CD14-positive monocyte (primary cell): ENCODE measurements at regions not wholly inside any gene's neighbourhood (a gene's known extent, or its start where the extent isn't known, plus 50 kb on each side); places are given as distances from the start of the nearest gene placed in this dataset.

Source experiments
- DNase-seq, 3 donors: peaks; one replicate each; pipeline ENCODE4 v3.0.0-alpha.2; 2011 to 2022
- H2AFZ ChIP-seq: 2 replicates; pipeline ENCODE4 v1.6.0; 2012; ENCODE audit warnings: mild to moderate bottlenecking, low read depth, low read length, inconsistent platforms; ENCODE audit not compliant: insufficient read depth, poor library complexity, severe bottlenecking
- H3K27ac ChIP-seq, 2 donors: 1 replicate in 1 of 2; 2 replicates in 1 of 2; pipeline ENCODE4 v1.5.1; 2012 to 2013; ENCODE audit warnings: low read length in 2 of 2, control low read depth in 1 of 2, inconsistent platforms in 1 of 2, low read depth in 1 of 2, mild to moderate bottlenecking in 1 of 2
- H3K27me3 ChIP-seq, 2 donors: one replicate each; pipeline versions ENCODE4 v1.6.0 to v1.6.1; 2011 to 2013; ENCODE audit warnings: low read length in 2 of 2; ENCODE audit not compliant: control insufficient read depth in 2 of 2, insufficient read depth in 2 of 2
- H3K36me3 ChIP-seq, 2 donors: replicated peaks in 1 of 2; 1 replicate in 1 of 2; 2 replicates in 1 of 2; pipeline versions ENCODE4 v1.5.1 to v1.6.1; 2012 to 2013; ENCODE audit warnings: low read length in 2 of 2, control low read depth in 1 of 2, inconsistent platforms in 1 of 2, mild to moderate bottlenecking in 1 of 2; ENCODE audit not compliant: insufficient read depth in 2 of 2, control insufficient read depth in 1 of 2
- H3K4me1 ChIP-seq, 2 donors: 1 replicate in 1 of 2; 2 replicates in 1 of 2; pipeline versions ENCODE4 v1.5.1 to v1.6.1; 2012 to 2013; ENCODE audit warnings: low read length in 2 of 2, control low read depth in 1 of 2, inconsistent platforms in 1 of 2, mild to moderate bottlenecking in 1 of 2, moderate library complexity in 1 of 2; ENCODE audit not compliant: insufficient read depth in 2 of 2, control insufficient read depth in 1 of 2
- H3K4me2 ChIP-seq: replicated peaks from 2 replicates; pipeline ENCODE3; 2012; ENCODE audit warnings: low read length, moderate library complexity, mild to moderate bottlenecking; ENCODE audit not compliant: poor library complexity, severe bottlenecking; ENCODE audit errors: extremely low read depth
- H3K4me3 ChIP-seq, 3 experiments: fragments of 200-600 bp in 1 of 3; sonication (generic) in 1 of 3; replicated peaks in 1 of 3; 1 replicate in 2 of 3; 2 replicates in 1 of 3; pipeline ENCODE4 v1.5.1; 2011 to 2013; ENCODE audit warnings: low read length in 3 of 3, mild to moderate bottlenecking in 3 of 3, control low read depth in 2 of 3, low read depth in 2 of 3, inconsistent platforms in 1 of 3, moderate library complexity in 1 of 3
- H3K79me2 ChIP-seq: 2 replicates; pipeline ENCODE4 v1.6.0; 2012; ENCODE audit warnings: mild to moderate bottlenecking, control low read depth, inconsistent platforms, low read length, moderate library complexity; ENCODE audit not compliant: insufficient read depth
- H3K9ac ChIP-seq: 2 replicates; pipeline ENCODE4 v1.6.0; 2017; ENCODE audit warnings: low read length, mild to moderate bottlenecking; ENCODE audit not compliant: insufficient read depth, poor library complexity, severe bottlenecking
- H3K9me3 ChIP-seq, 2 donors: replicated peaks in 1 of 2; 1 replicate in 1 of 2; 2 replicates in 1 of 2; pipeline versions ENCODE4 v1.5.1 to v1.6.1; 2012 to 2013; ENCODE audit warnings: low read length in 2 of 2, control low read depth in 1 of 2; ENCODE audit not compliant: control insufficient read depth in 1 of 2, insufficient read depth in 1 of 2
- H4K20me1 ChIP-seq: 2 replicates; pipeline ENCODE4 v1.6.0; 2012; ENCODE audit warnings: mild to moderate bottlenecking, low read length, control low read depth, moderate library complexity; ENCODE audit not compliant: insufficient read depth
- H3K27ac Mint-ChIP-seq, 7 donors: one replicate each; pipeline ENCODE4 v1.8.0; 2020; ENCODE audit warnings: mild to moderate bottlenecking in 7 of 7, mixed read lengths in 7 of 7, moderate library complexity in 6 of 7, inconsistent platforms in 2 of 7
- H3K27me3 Mint-ChIP-seq, 3 donors: one replicate each; pipeline ENCODE4 v1.8.0; 2021 to 2022; ENCODE audit warnings: low read depth in 3 of 3, mild to moderate bottlenecking in 3 of 3, mixed read lengths in 3 of 3, moderate library complexity in 3 of 3, inconsistent platforms in 1 of 3
- H3K36me3 Mint-ChIP-seq, 2 donors: one replicate each; pipeline ENCODE4 v1.8.0; 2020; ENCODE audit warnings: mixed read lengths in 2 of 2, inconsistent platforms in 1 of 2, mild to moderate bottlenecking in 1 of 2
- H3K4me1 Mint-ChIP-seq: one replicate; pipeline ENCODE4 v1.8.0; 2020; ENCODE audit warnings: mild to moderate bottlenecking, mixed read lengths
- H3K4me3 Mint-ChIP-seq, 2 donors: one replicate each; pipeline ENCODE4 v1.8.0; 2020; ENCODE audit warnings: mild to moderate bottlenecking in 2 of 2, mixed read lengths in 2 of 2, moderate library complexity in 1 of 2
- H3K9me3 Mint-ChIP-seq, 7 donors: one replicate each; pipeline ENCODE4 v1.8.0; 2020 to 2022; ENCODE audit warnings: mixed read lengths in 7 of 7, mild to moderate bottlenecking in 6 of 7, moderate library complexity in 6 of 7, inconsistent platforms in 2 of 7
- WGBS: methylation state at CpG from one replicate; pipeline ENCODE4 v1.1.5; 2013; ENCODE audit warnings: missing lambda C conversion rate; ENCODE audit not compliant: insufficient coverage; 5-methylcytosine and 5-hydroxymethylcytosine counted together
- intact Hi-C, 2 donors: fragments of 100-400 bp; cut with micrococcal nuclease; formaldehyde crosslinking; loops; one replicate each; pipeline versions ENCODE4 v1.15.0 to v1.15.1; 2023
- TF ChIP-seq, protein P1 (sequence below): fragments of 200-600 bp; IDR thresholded peaks from one replicate; pipeline ENCODE4 v1.8.0; 2022; ENCODE audit warnings: antibody characterized with exemption, mild to moderate bottlenecking

DNA sequence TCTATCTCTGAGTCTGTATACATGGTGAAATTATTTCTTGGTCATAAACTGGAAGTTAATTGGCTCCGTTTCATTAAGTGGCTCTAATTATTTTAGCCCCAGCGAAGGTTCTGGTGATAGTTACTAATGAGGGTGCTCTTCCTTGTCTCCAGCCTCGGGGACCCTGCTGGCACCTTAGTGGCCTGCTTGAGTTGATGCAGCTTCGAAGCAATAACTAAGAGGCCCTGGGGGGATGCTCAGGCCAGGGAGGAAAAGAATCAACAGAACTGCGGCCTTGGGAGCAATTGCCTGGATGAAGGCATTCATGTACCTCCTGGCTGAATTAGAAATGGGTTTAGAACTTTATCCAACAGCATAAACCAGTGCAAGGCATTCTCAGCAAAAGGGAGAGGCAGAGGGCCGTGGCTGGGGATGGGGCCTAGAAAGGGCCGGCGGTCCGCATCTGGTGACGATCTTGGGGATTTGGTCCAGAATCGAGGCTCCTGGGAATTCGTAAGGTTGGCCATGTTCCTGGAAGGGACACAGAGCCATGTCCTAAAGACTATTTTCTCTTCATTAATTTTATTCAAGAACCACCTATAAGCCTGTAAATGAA is 100.0 kb upstream of the AJAP1 start:
- intact Hi-C loops: no loop called here
- Histone ChIP-seq H4K20me1 (no peaks in the 10 kb centered on the region), H3K9me3 (peaks cover 0 to 3% of the 10 kb centered on the region in 2 donors), H3K27me3 (no peaks in the 10 kb centered on the region), H3K4me3 (no peak overlapping the region), H3K79me2 (no peaks in the 10 kb centered on the region), H2AFZ (no peak overlapping the region), H3K27ac (no peak overlapping the region), H3K36me3 (no peaks in the 10 kb centered on the region), H3K9ac (no peak overlapping the region), H3K4me2 (no peak overlapping the region), H3K4me1 (no peaks in the 10 kb centered on the region)
- Mint-ChIP-seq H3K27me3 (peaks cover 1 to 5% (median 2%) of the 10 kb centered on the region in 3 donors), H3K36me3 (no peaks in the 10 kb centered on the region), H3K9me3 (peaks cover 0 to 12% (median 2%) of the 10 kb centered on the region in 7 donors), H3K4me1 (no peaks in the 10 kb centered on the region), H3K4me3 (no peak overlapping the region), H3K27ac (no peak overlapping the region)
- 84% methylated on average over 3 of the region's 12 CpGs for WGBS
- no peak for DNase-seq
- TF ChIP-seq, protein P1, sequence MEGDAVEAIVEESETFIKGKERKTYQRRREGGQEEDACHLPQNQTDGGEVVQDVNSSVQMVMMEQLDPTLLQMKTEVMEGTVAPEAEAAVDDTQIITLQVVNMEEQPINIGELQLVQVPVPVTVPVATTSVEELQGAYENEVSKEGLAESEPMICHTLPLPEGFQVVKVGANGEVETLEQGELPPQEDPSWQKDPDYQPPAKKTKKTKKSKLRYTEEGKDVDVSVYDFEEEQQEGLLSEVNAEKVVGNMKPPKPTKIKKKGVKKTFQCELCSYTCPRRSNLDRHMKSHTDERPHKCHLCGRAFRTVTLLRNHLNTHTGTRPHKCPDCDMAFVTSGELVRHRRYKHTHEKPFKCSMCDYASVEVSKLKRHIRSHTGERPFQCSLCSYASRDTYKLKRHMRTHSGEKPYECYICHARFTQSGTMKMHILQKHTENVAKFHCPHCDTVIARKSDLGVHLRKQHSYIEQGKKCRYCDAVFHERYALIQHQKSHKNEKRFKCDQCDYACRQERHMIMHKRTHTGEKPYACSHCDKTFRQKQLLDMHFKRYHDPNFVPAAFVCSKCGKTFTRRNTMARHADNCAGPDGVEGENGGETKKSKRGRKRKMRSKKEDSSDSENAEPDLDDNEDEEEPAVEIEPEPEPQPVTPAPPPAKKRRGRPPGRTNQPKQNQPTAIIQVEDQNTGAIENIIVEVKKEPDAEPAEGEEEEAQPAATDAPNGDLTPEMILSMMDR: no peak

DNA sequence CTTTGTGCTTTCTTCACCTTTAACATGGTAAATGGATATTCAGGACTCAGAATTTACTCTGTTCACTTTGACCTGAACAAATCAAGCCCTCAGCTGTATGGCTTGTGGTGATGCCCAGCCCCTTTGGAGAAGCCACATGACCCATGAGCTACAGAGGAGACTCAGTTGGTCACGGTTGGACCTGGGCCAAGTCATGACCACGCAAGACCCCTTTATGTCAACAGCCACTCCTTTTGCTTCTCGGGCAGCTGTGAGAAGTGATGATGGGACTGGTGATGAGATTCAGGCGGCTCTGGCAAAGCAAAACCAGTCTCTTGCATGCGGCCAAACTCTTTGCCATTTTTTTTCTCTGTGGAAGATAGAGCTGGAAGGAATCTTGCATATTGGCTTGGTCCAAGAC is 96.5 kb upstream of the AJAP1 start:
- H4K20me1 ChIP-seq: no peaks in the 10 kb centered on the region
- H3K27ac ChIP-seq: no peak overlapping the region
- TF ChIP-seq, protein P1: no peak
- H3K9ac ChIP-seq: no peak overlapping the region
- no peaks in the 10 kb centered on the region for H3K4me1 ChIP-seq
- H3K9me3 ChIP-seq: peaks cover 0 to 3% of the 10 kb centered on the region in 2 donors
- H3K27me3 ChIP-seq: no peaks in the 10 kb centered on the region
- no peak overlapping the region for H3K4me3 ChIP-seq
- intact Hi-C loops: no loop called here
- H3K27me3 Mint-ChIP-seq: peaks cover 4 to 11% (median 8%) of the 10 kb centered on the region in 3 donors
- no peak overlapping the region for H2AFZ ChIP-seq
- WGBS: 66% methylated on average over 2 of the region's 5 CpGs
- no peak overlapping the region for H3K27ac Mint-ChIP-seq
- no peak overlapping the region for H3K4me2 ChIP-seq
- no peaks in the 10 kb centered on the region for H3K36me3 Mint-ChIP-seq
- H3K9me3 Mint-ChIP-seq: peaks cover 0 to 12% (median 4%) of the 10 kb centered on the region in 7 donors
- DNase-seq: no peak
- H3K36me3 ChIP-seq: no peaks in the 10 kb centered on the region
- H3K4me1 Mint-ChIP-seq: no peaks in the 10 kb centered on the region
- no peaks in the 10 kb centered on the region for H3K79me2 ChIP-seq
- no peak overlapping the region for H3K4me3 Mint-ChIP-seq
